ENCODE measurements at regions not wholly inside any gene's neighbourhood (a gene's known extent, or its start where the extent isn't known, plus 50 kb on each side); places are given as distances from the start of the nearest gene placed in this dataset.

- TF ChIP-seq CTCF (IDR thresholded peaks at IDR 0.05), result no peak
- no peak for TF ChIP-seq POLR2AphosphoS5 (IDR thresholded peaks at IDR 0.05)
Observed at GRCh38 chr17:19482576-19482975, 51.1 kb upstream of the SLC47A1 start.

Measured in suprapubic skin (tissue), 3 donors.